ENCODE measurements at regions not wholly inside any gene's neighbourhood (a gene's known extent, or its start where the extent isn't known, plus 50 kb on each side); places are given as distances from the start of the nearest gene placed in this dataset.

GRCh38 chr5:73375191-73375545 lies 73.4 kb downstream of the FOXD1 start:
- Histone ChIP-seq H3K4me3 (no peak overlapping the region), H3K9me3 (no peaks in the 10 kb centered on the region), H3K36me3 (no peaks in the 10 kb centered on the region), H3K9ac (ENCODE audit: low read depth in 2 of 2, low read length in 2 of 2) (no peak overlapping the region), H3K27ac (no peak overlapping the region), H3K4me1 (no peaks in the 10 kb centered on the region), H3K27me3 (peaks cover 17% of the 10 kb centered on the region)
- no peak for TF ChIP-seq CTCF (IDR thresholded peaks at IDR 0.05)
- no peak for DNase-seq
- intact Hi-C loops (cut with DNase I): no loop called here

GRCh38 chr5:73374520-73375190 lies 73.9 kb downstream of the FOXD1 start:
- Histone ChIP-seq H3K27me3 (peaks cover 12% of the 10 kb centered on the region), H3K4me1 (no peaks in the 10 kb centered on the region)
- no peak for TF ChIP-seq CTCF (IDR thresholded peaks at IDR 0.05)

GRCh38 chr5:73373814-73374510 lies 74.6 kb downstream of the FOXD1 start:
- H3K36me3 ChIP-seq: no peaks in the 10 kb centered on the region
- intact Hi-C loops (cut with DNase I): no loop called here
- TF ChIP-seq CTCF (IDR thresholded peaks at IDR 0.05): no peak

More at GRCh38 chr5:73374520-73375190, 73.9 kb downstream of the FOXD1 start:
- no peaks in the 10 kb centered on the region for H3K36me3 ChIP-seq
- H3K9me3 ChIP-seq: no peaks in the 10 kb centered on the region
- H3K27ac ChIP-seq: no peak overlapping the region
- no peak overlapping the region for H3K9ac ChIP-seq (ENCODE audit: low read depth in 2 of 2, low read length in 2 of 2)
- no peak for DNase-seq
- no peak overlapping the region for H3K4me3 ChIP-seq
- intact Hi-C loops (cut with DNase I): no loop called here

GRCh38 chr5:73370640-73371583 lies 77.7 kb downstream of the FOXD1 start:
- no peak for DNase-seq
- H3K9me3 ChIP-seq: no peaks in the 10 kb centered on the region
- H3K4me1 ChIP-seq: no peaks in the 10 kb centered on the region
- no peaks in the 10 kb centered on the region for H3K27me3 ChIP-seq
- H3K27ac ChIP-seq: no peak overlapping the region
- no peak for TF ChIP-seq CTCF (IDR thresholded peaks at IDR 0.05)
- H3K9ac ChIP-seq (ENCODE audit: low read depth in 2 of 2, low read length in 2 of 2): no peak overlapping the region
- H3K4me3 ChIP-seq: no peak overlapping the region
- intact Hi-C loops (cut with DNase I): no loop called here
- H3K36me3 ChIP-seq: no peaks in the 10 kb centered on the region

More at GRCh38 chr5:73373814-73374510, 74.6 kb downstream of the FOXD1 start:
- no peak for DNase-seq
- H3K27me3 ChIP-seq: peaks cover 11% of the 10 kb centered on the region
- H3K9me3 ChIP-seq: no peaks in the 10 kb centered on the region
- H3K9ac ChIP-seq (ENCODE audit: low read depth in 2 of 2, low read length in 2 of 2): no peak overlapping the region
- H3K27ac ChIP-seq: no peak overlapping the region
- no peaks in the 10 kb centered on the region for H3K4me1 ChIP-seq
- no peak overlapping the region for H3K4me3 ChIP-seq

GRCh38 chr5:73370095-73370494 lies 78.5 kb downstream of the FOXD1 start:
- no peak for DNase-seq
- Histone ChIP-seq H3K9me3 (no peaks in the 10 kb centered on the region), H3K36me3 (no peaks in the 10 kb centered on the region), H3K9ac (ENCODE audit: low read depth in 2 of 2, low read length in 2 of 2) (no peak overlapping the region), H3K27me3 (no peaks in the 10 kb centered on the region), H3K27ac (no peak overlapping the region), H3K4me3 (no peak overlapping the region), H3K4me1 (no peaks in the 10 kb centered on the region)
- intact Hi-C loops (cut with DNase I): no loop called here
- no peak for TF ChIP-seq CTCF (IDR thresholded peaks at IDR 0.05)

Measured in colonic mucosa (tissue), 4 donors.